NT2/D1 (cell line): ENCODE measurements at regions not wholly inside any gene's neighbourhood (a gene's known extent, or its start where the extent isn't known, plus 50 kb on each side); places are given as distances from the start of the nearest gene placed in this dataset.

Experiments used
- DNase-seq: peaks from one replicate; pipeline ENCODE4 v3.0.0-alpha.2; 2011; ENCODE audit warnings: low read depth, low spot score
- H3K27me3 ChIP-seq: 2 replicates; pipeline ENCODE4 v1.6.0; 2011; ENCODE audit warnings: mild to moderate bottlenecking; ENCODE audit not compliant: insufficient read length, insufficient read depth
- H3K36me3 ChIP-seq: 2 replicates; pipeline ENCODE4 v1.6.1; 2011; ENCODE audit warnings: mild to moderate bottlenecking, low read length, mixed read lengths; ENCODE audit not compliant: insufficient read depth, insufficient read length
- H3K4me1 ChIP-seq: 2 replicates; pipeline ENCODE4 v1.5.1; 2011; ENCODE audit not compliant: insufficient read depth, insufficient read length
- H3K4me3 ChIP-seq: 2 replicates; pipeline ENCODE4 v1.5.1; 2011; ENCODE audit warnings: low read depth; ENCODE audit not compliant: insufficient read length
- H3K9ac ChIP-seq: 2 replicates; pipeline ENCODE4 v1.6.0; 2011; ENCODE audit warnings: low read depth; ENCODE audit not compliant: insufficient read length
- H3K9me3 ChIP-seq: 2 replicates; pipeline ENCODE4 v1.5.1; 2011; ENCODE audit warnings: mild to moderate bottlenecking, low read length; ENCODE audit not compliant: insufficient read depth
- SUZ12 ChIP-seq: IDR thresholded peaks from 2 replicates; pipeline ENCODE4 v1.6.1; 2011; ENCODE audit not compliant: insufficient read length, insufficient read depth; ENCODE audit errors: extremely low read depth
- YY1 ChIP-seq: IDR thresholded peaks from 2 replicates; pipeline ENCODE4 v1.6.1; 2011; ENCODE audit not compliant: insufficient read length, insufficient read depth
- ZNF274 ChIP-seq: IDR thresholded peaks from 2 replicates; pipeline ENCODE4 v1.6.1; 2011; ENCODE audit warnings: mild to moderate bottlenecking, low read depth, low read length

GRCh38 chr20:52840041-52840440, 132.1 kb upstream of the TSHZ2 start:
- DNase-seq: no peak
- no peaks in the 10 kb centered on the region for H3K4me1 ChIP-seq
- no peak overlapping the region for H3K4me3 ChIP-seq
- H3K9ac ChIP-seq: no peak overlapping the region
- no peaks in the 10 kb centered on the region for H3K36me3 ChIP-seq
- H3K27me3 ChIP-seq: no peaks in the 10 kb centered on the region
- no peaks in the 10 kb centered on the region for H3K9me3 ChIP-seq
- TF ChIP-seq YY1: no peak
- no peak for TF ChIP-seq SUZ12
- no peak for TF ChIP-seq ZNF274

GRCh38 chr20:52838510-52839241, 133.5 kb upstream of the TSHZ2 start:
- DNase-seq: no peak
- Histone ChIP-seq H3K9ac (no peak overlapping the region), H3K4me3 (no peak overlapping the region), H3K4me1 (no peaks in the 10 kb centered on the region), H3K9me3 (no peaks in the 10 kb centered on the region), H3K36me3 (no peaks in the 10 kb centered on the region), H3K27me3 (no peaks in the 10 kb centered on the region)
- no peak for TF ChIP-seq SUZ12
- TF ChIP-seq ZNF274: no peak
- TF ChIP-seq YY1: no peak

GRCh38 chr20:52837378-52837777, 134.8 kb upstream of the TSHZ2 start:
- H3K9me3 ChIP-seq: no peaks in the 10 kb centered on the region
- TF ChIP-seq SUZ12 (no peak), ZNF274 (no peak), YY1 (no peak)
- no peaks in the 10 kb centered on the region for H3K36me3 ChIP-seq
- no peaks in the 10 kb centered on the region for H3K27me3 ChIP-seq
- H3K4me1 ChIP-seq: no peaks in the 10 kb centered on the region
- no peak overlapping the region for H3K9ac ChIP-seq
- DNase-seq: no peak
- H3K4me3 ChIP-seq: no peak overlapping the region

- Histone ChIP-seq H3K9me3 (peaks cover 7% of the 10 kb centered on the region; the same call in 1 of the 2 replicates), H3K4me3 (no peak overlapping the region), H3K36me3 (no peaks in the 10 kb centered on the region), H3K9ac (no peak overlapping the region), H3K27me3 (no peaks in the 10 kb centered on the region), H3K4me1 (no peaks in the 10 kb centered on the region)
- DNase-seq: no peak
- TF ChIP-seq SUZ12 (no peak), ZNF274 (no peak), YY1 (no peak)
These were observed 138.3 kb upstream of the TSHZ2 start for GRCh38 chr20:52833901-52834300.

GRCh38 chr20:52832151-52832774, 139.9 kb upstream of the TSHZ2 start:
- Histone ChIP-seq H3K36me3 (no peaks in the 10 kb centered on the region), H3K9me3 (peaks cover 7% of the 10 kb centered on the region; the same call in 1 of the 2 replicates), H3K27me3 (no peaks in the 10 kb centered on the region), H3K9ac (no peak overlapping the region), H3K4me1 (no peaks in the 10 kb centered on the region), H3K4me3 (no peak overlapping the region)
- TF ChIP-seq ZNF274 (no peak), SUZ12 (no peak), YY1 (no peak)
- no peak for DNase-seq

- no peaks in the 10 kb centered on the region for H3K36me3 ChIP-seq
- no peaks in the 10 kb centered on the region for H3K4me1 ChIP-seq
- no peak for DNase-seq
- H3K4me3 ChIP-seq: no peak overlapping the region
- H3K9me3 ChIP-seq: peaks cover 7% of the 10 kb centered on the region; the same call in 1 of the 2 replicates
- no peak for TF ChIP-seq YY1
- no peak for TF ChIP-seq ZNF274
- H3K27me3 ChIP-seq: no peaks in the 10 kb centered on the region
- H3K9ac ChIP-seq: no peak overlapping the region
These were observed 141.6 kb upstream of the TSHZ2 start for GRCh38 chr20:52830598-52830997.

GRCh38 chr20:52829111-52829510, 143.0 kb upstream of the TSHZ2 start:
- Histone ChIP-seq H3K9me3 (peaks cover 7% of the 10 kb centered on the region; the same call in 1 of the 2 replicates), H3K9ac (no peak overlapping the region), H3K36me3 (no peaks in the 10 kb centered on the region), H3K4me3 (no peak overlapping the region), H3K4me1 (no peaks in the 10 kb centered on the region), H3K27me3 (no peaks in the 10 kb centered on the region)
- no peak for DNase-seq
- TF ChIP-seq YY1 (no peak), SUZ12 (no peak), ZNF274 (no peak)
